Muscle of arm (tissue), 1 donor: ENCODE measurements at regions not wholly inside any gene's neighbourhood (a gene's known extent, or its start where the extent isn't known, plus 50 kb on each side); places are given as distances from the start of the nearest gene placed in this dataset.
"Not testable (repeated sequence)": the region's sequence is repeated elsewhere in the genome, so short reads cannot be mapped to it uniquely, and the experiment has no call there.

ENCODE experiments used
- DNase-seq: peaks from one replicate; pipeline ENCODE4 v3.0.0-alpha.2; 2013

DNA sequence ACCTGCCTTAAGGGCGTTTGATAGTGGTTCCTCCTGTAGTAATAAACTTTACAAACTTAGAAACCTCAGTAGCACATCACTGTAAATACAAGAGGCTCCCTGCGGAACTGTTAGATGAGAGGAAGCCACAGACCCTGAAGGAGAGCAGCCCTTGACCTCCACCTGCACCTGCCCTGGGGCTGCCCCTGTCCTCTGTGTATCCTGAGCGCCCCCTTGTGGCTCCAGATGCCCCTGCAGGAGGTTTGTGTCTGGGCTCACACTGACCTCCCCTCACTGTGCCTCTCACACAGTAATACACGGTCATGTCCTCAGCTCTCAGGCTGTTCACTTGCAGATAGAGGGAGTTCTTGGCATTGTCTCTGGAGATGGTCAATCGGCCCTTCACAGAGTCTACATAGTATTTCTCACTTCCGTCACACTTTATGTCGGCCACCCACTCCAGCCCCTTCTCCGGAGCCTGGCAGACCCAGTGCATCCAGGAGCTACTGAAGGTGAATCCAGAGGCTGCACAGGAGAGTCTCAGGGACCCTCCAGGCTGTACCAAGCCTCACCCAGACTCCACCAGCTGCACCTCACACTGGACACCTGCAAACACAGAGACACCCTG lies 1059.8 kb downstream of the TMEM121 start:
- no peak for DNase-seq

DNA sequence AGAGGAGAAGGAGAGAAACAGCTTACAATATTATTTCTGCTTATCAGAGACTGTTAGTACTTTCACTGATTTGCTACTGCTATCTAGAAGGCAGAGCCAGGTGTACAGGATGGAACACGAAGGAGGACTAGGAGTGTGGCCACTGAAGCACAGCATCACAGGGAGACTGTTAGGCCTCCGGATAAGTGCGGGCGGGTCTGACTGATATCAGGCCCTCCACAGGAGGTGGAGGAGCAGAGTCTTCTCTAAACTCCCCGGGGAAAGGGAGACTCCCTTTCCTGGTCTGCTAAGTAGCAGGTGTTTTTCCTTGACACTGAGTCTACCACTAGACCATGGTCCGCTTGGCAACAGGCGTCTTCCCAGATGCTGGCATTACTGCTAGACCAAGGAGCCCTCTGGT lies 1065.2 kb downstream of the TMEM121 start:
- DNase-seq: not testable (repeated sequence)

DNA sequence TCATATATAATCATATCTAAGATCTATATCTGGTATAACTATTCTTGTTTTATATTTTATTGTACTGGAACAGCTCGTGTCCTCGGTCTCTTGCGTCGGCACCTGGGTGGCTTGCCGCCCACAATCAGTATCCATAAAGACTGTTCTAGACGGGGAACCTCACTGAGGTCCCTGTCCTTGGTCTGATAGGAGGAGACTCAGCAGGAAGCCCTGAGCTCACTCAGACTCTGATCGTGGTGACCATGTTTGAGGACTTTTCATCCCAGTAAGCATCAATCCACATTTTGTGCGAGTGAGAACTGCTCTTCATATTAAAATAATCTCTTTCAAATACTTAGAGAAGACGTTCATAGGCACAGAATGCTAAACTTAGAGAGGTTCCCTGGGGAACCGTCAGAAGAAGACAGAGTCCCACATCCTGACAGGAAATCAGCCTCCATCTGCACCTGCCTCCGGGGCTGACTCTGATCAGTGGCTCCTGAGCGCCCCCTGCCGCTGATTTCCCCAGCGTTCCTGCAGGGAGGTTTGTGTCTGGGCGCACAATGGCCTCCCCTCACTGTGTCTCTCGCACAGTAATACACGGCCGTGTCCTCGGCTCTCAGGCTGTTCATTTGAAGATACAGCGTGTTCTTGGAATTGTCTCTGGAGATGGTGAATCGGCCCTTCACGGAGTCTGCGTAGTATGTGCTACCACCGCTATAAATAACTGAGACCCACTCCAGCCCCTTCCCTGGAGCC lies 1065.9 kb downstream of the TMEM121 start:
- DNase-seq: not testable (repeated sequence)

DNA sequence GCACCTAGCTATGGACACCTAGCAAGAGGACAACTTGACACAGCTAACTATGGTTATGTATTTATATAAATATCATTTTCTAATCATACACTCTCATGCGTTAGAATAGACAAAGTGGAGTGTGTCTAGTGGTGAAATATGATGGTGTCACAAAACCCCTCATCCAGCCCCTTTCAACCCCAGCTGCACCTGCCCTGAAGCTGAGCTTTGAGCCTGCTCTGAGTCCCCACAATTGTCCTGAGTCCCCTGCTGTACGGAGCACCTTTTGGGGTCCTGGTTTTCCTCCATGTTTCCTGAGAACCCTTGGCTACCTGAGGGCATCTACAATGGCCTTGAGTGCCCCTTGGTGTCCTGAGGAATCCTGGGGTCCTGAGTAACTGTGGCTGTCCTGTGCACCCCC lies 1072.8 kb downstream of the TMEM121 start:
- no peak for DNase-seq

DNA sequence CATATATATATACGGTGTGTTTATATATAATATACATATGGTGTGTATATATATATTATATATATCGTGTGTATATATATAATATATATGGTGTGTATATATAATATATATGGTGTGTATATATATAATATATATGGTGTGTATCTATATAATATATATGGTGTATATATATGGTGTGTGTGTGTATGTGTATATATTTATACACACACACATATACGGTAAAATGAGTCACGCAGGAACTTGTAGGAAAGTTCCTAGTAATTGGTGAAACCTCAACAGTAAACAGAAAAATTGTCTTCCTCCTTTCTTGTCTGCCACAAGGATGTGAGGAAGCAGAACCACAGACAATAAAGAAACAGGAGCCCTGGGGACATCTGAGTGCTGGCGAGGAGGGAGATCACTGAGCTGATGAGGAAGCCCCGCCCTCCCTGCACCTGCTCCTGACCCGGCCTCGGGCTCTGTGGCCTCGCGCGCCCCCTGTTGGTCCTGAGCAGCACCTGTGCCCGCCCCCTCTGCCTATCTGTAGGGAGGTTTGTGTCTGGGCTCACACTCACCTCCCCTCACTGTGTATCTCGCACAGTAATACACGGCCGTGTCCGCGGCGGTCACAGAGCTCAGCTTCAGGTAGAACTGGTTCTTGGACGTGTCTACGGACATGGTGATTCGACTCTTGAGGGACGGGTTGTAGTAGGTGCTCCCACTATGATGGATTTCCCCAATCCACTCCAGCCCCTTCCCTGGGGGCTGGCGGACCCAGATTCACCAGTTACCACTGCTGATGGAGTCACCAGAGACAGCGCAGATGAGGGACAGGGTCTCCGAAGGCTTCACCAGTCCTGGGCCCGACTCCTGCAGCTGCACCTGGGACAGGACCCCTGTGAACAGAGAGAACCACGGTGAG lies 1079.4 kb downstream of the TMEM121 start:
- DNase-seq: no peak

DNA sequence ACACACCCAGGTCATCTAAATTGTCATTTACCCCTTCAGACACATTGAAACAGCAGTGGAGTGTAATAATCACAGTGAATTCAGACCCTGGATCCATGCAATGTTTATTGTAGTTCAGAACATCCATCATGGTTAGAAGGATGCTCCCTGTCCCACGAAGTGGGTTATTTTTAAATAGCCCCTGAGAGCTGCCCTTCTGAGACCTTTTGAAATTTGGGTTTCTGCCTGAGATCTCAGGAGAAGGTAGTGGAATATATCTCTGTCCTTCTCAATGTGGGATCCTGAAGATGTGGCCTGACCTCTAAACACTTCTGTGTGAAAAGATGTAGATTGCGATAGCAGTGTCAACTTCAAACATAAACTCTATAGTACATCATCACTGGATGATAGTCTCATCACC lies 1080.6 kb downstream of the TMEM121 start:
- DNase-seq: no peak

DNA sequence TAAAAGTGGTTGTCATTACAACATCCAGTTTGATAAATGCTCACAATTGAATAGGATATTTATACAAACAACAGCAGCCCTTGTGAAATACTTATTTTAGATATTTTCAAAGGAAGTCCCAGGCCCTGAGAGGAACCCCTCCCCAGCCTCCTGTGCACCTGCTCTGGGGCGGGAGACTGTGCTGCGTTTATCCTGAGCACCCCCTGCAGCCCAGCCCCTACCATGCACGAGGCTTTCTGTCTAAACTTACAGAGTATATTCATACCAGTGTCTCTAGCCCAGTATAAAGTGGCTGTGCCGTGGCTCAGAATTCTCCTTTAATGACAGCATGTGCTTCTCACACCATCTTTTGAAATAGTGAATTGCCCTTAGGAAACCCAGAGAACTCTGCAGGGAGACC lies 1084.3 kb downstream of the TMEM121 start:
- DNase-seq: no peak

DNA sequence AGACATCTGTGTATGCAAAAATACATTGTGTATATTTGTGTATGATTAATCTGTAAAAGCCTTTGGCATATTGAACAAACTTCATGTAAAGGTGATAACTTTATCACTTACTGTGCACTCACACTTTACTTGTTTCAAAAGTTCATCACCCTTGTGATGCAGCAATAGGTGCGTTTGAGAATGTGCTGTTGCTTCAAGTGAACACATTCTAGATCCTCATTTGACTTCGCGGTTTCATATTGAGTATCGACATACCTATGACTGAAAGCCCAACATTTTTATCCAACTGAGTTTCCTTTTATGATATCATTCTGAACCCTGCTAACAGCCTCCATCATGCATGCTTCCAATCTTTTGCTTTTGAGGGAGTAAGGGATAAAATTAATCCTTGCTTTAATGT lies 1086.9 kb downstream of the TMEM121 start:
- DNase-seq: no peak

DNA sequence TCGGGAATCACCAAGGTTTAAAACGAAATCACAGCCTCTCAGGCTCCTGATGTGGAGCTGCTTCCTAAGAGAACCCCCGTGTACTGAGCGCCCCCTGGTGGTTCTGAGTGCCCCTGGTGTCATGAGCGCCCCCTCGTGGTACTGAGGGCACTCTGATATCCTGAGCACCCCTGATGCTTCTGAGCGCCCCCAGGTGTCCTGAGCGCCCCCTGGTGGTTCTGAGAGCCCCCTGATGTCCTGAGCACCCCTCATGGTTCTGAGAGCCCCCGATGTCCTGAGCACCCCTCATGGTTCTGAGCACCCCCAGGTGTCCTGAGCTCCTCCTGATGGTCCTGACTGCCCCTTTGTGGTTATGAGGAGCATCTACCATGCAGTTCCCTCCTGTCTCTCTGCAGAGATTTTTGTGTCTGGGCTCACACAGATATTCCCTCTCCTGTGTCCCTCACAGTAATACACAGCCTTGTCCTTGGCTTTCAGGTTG lies 1092.1 kb downstream of the TMEM121 start:
- not testable (repeated sequence) for DNase-seq

DNA sequence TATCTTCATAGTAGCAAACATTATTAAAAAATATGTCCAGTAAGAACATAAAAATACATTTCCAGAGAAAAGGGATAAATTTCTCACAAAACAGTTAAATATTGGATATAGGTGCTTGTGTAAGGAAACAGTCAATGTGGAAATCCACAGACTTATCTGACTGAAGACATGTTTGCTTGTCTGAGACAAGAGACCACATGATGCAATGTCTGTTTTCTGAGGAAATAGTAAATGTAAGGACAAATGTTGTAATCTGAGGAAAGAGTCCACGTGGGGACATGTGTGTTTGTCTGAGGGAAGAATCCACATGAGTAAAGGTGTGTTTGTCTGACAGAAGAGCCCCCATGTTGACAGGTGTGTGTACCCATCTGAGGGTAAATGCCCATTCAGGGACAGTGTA lies 1093.2 kb downstream of the TMEM121 start:
- DNase-seq: no peak

DNA sequence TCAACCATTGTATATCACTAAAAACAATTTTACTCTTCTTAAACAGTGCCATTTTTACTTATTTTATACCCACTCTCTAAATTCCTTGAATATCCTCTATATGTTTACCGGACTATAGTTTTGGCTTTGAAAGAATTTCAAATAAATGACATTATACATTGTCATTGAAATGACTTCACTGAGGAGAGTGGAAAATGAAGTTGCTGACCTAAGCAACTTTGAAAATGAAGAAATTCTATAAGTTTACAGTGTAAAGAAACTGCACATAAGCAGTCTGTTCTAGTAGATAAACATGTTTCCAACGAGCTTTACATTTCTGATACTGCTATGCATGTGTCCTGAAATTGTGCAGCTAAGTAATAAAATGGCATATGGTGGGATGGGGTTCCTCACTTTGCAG lies 1094.0 kb downstream of the TMEM121 start:
- DNase-seq: no peak

DNA sequence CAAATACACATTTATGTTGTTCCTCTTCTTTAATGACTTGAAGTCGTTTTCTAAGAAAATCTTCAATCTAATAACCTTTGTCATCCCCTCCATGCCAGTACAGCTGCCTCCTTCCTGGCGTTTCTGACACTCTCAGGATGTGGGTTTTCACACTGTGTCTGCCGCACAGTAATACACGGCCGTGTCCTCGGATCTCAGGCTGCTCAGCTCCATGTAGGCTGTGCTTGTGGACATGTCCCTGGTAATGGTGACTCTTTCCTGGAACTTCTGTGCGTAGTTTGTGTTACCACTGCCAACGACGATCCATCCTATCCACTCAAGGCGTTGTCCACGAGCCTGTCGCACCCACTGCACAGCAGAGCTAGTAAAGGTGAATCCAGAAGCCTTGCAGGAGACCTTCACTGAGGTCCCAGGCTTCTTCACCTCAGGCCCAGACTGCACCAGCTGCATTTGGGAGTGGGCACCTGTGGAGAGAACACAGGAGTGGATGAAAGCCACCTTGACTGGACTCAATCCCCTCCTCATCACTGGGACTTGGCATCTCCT lies 1095.9 kb downstream of the TMEM121 start:
- no peak for DNase-seq

DNA sequence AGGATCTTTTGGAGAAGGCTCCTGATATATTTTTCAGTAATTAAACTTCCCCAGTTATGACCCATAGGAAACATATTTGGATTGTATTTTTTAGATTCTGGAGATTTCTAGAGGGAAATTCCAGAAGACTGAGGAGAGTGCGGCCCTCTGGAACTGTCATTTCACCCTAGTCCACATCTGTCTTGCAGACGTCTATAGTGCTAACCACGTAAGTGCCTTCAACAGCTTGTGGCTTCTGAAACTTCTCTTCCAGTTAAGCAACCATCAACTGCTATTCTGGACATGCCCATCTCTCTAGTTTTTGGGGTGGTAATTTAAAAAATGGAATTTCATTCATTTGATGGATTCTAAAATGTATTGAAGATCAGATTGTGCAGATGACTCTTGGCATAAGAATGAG lies 1098.8 kb downstream of the TMEM121 start:
- no peak for DNase-seq

DNA sequence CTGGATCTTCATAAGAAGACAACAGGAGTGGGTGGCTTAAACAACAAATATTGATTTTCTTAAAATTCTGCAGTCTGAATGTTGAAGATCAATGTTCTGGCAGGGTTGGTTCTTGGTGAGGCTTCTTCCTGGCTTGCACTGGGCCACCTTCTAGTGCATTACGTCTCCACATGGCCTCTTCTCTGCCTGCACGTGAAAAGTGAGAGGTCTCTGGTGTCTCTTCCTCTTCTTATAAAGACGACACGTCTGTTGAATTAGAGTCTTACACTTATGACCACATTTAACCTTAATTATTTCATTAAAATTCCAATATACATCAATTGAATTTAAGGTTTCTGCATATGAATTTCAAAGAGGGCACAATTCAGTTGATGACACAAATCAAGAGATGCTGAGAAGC lies 1100.1 kb downstream of the TMEM121 start:
- DNase-seq: not testable (repeated sequence)

DNA sequence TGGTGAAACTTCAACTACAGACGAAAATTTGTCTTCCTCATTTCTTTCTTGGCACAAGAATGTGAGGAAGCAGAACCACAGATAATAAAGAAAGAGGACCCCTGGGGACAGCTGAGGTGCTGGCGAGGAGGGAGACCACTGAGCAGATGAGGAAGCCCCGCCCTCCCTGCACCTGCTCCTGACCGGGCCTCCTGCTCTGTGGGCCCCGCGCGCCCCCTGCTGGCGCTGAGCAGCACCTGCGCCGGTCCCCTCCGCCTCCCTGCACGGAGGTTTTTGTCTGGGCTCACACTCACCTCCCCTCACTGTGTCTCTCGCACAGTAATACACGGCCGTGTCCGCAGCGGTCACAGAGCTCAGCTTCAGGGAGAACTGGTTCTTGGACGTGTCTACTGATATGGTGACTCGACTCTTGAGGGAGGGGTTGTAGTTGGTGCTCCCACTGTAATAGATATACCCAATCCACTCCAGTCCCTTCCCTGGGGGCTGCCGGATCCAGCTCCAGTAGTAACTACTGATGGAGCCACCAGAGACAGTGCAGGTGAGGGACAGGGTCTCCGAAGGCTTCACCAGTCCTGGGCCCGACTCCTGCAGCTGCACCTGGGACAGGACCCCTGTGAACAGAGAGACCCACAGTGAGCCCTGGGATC lies 1100.7 kb downstream of the TMEM121 start:
- not testable (repeated sequence) for DNase-seq

DNA sequence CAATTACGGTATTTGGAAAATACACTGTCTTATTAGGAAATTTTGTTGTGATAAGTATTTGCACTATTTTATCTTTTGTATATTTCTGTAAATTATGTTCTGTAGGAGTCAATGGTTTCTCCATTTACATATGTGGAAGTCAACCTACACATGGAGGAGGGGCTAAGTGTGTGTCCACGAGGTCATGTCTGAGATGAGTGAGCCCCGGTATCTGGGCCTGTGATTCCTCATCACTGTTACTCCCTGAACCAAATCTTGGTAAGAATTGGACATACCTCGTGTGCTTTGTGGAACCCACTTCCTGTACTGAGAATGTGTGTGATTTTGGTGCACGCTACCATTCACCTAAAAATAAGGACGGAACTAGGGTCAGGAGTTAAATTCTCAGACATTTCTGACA lies 1105.5 kb downstream of the TMEM121 start:
- no peak for DNase-seq

DNA sequence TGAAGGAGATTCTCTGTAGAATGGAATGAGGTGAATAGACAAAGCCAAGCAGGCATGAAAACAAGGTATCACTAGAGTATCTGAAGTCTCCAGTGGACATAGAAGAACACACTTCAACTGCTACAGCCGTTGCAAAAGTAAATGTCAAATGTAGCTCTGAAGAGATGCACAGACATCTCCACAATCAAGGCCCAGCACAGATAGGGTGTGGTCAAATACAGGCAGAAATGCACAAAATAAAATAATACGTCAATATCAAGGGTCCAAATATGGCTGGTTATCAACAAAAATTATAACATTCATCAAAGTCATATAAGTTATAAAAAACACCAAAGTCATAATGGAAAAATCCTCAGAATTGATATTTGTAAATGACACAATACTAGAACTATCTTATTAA lies 1107.3 kb downstream of the TMEM121 start:
- DNase-seq: no peak

DNA sequence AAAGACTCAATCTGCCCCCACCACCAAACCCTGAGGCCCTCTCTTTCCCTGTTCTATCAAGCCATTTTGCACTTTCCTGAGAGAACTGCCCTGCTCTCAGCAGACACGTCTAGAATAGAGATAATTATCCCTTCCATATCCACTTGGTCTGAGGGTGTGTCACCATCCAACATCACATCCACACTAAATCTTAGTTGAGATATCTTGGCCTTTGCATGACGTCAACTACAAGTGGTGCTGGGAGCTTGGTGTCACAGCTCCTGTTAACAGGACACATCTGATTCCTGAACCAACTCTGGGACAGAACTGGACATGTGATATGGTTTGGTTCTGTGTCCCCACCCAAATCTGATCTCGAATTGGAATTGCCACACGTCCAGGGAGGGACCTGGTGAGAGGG lies 1109.2 kb downstream of the TMEM121 start:
- DNase-seq: no peak

DNA sequence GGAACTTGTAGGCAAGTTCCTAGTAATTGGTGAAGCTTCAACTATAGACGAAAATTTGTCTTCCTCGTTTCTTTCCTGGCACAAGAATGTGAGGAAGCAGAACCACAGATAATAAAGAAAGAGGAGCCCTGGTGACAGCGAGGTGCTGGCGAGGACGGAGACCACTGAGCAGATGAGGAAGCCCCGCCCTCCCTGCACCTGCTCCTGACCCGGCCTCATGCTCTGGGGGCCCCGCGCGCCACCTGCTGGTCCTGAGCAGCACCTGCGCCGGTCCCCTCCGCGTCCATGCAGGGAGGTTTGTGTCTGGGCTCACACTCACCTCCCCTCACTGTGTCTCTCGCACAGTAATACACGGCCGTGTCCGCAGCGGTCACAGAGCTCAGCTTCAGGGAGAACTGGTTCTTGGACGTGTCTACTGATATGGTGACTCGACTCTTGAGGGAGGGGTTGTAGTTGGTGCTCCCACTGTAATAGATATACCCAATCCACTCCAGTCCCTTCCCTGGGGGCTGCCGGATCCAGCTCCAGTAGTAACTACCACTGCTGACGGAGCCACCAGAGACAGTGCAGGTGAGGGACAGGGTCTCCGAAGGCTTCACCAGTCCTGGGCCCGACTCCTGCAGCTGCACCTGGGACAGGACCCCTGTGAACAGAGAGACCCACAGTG lies 1112.5 kb downstream of the TMEM121 start:
- not testable (repeated sequence) for DNase-seq

DNA sequence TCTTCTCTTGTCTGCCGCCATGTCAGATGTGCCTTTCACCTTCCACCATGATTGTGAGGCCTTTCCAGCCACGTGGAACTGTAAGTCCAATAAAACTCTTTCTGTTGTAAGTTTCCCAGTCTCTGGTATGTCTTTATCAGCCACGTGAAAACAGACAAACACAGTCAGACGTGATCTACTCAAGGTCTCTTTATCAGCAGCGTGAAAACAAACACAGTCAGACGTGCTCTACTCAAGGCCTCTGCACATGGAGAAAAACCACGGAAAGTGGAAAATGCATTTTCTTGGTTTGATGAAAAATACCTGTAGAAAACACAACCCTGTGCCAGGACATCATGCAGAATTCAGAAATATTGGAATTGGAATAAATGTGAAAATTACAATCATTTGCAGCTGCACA lies 1115.7 kb downstream of the TMEM121 start:
- no peak for DNase-seq

DNA sequence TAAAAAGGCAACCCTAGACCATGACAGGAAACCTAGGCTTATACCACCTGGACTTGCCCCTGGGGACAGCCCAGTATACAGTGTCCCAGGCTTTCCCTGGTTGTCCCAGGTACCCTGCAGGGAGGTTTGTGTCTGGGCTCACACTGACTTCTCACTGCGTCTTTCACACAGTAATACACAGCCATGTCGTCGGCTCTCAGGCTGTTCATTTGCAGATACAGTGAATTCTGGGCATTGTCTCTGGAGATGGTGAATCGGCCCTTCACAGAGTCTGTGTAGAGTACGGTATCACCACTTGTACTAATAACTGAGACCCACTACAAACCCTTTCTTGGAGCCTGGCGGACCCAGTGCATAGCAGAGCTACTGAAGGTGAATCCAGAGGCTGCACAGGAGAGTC lies 1116.6 kb downstream of the TMEM121 start:
- not testable (repeated sequence) for DNase-seq
